GM12865 (cell line): ENCODE measurements at regions not wholly inside any gene's neighbourhood (a gene's known extent, or its start where the extent isn't known, plus 50 kb on each side); places are given as distances from the start of the nearest gene placed in this dataset.

Source experiments
- DNase-seq: peaks from one replicate; pipeline ENCODE4 v3.0.0; 2010; ENCODE audit warnings: low read depth
- H3K4me3 ChIP-seq: 2 replicates; pipeline ENCODE4 v1.5.1; 2011; ENCODE audit warnings: mild to moderate bottlenecking, low read depth, low read length, control low read depth
- TF ChIP-seq, protein P1 (sequence below): IDR thresholded peaks from 2 replicates; pipeline ENCODE4 v1.5.1; 2011; ENCODE audit warnings: low read length, control low read depth, low read depth, inconsistent platforms; ENCODE audit not compliant: insufficient read depth; ENCODE audit errors: missing control alignments

- TF ChIP-seq, protein P1, sequence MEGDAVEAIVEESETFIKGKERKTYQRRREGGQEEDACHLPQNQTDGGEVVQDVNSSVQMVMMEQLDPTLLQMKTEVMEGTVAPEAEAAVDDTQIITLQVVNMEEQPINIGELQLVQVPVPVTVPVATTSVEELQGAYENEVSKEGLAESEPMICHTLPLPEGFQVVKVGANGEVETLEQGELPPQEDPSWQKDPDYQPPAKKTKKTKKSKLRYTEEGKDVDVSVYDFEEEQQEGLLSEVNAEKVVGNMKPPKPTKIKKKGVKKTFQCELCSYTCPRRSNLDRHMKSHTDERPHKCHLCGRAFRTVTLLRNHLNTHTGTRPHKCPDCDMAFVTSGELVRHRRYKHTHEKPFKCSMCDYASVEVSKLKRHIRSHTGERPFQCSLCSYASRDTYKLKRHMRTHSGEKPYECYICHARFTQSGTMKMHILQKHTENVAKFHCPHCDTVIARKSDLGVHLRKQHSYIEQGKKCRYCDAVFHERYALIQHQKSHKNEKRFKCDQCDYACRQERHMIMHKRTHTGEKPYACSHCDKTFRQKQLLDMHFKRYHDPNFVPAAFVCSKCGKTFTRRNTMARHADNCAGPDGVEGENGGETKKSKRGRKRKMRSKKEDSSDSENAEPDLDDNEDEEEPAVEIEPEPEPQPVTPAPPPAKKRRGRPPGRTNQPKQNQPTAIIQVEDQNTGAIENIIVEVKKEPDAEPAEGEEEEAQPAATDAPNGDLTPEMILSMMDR = no peak
- DNase-seq = no peak
- no peak overlapping the region for H3K4me3 ChIP-seq
These were observed 56.1 kb upstream of the NKAIN2 start for GRCh38 chr6:123747515-123747914.

- DNase-seq = no peak
- TF ChIP-seq, protein P1 = no peak
- H3K4me3 ChIP-seq = no peak overlapping the region
These were observed 57.8 kb upstream of the NKAIN2 start for GRCh38 chr6:123745895-123746294.

- DNase-seq = no peak
- TF ChIP-seq, protein P1 = no peak
- H3K4me3 ChIP-seq = no peak overlapping the region
These were observed 58.8 kb upstream of the NKAIN2 start for GRCh38 chr6:123744840-123745239.

- TF ChIP-seq, protein P1 = no peak
- H3K4me3 ChIP-seq = no peak overlapping the region
- DNase-seq = no peak
These were observed 61.0 kb upstream of the NKAIN2 start for GRCh38 chr6:123742626-123743025.

DNA sequence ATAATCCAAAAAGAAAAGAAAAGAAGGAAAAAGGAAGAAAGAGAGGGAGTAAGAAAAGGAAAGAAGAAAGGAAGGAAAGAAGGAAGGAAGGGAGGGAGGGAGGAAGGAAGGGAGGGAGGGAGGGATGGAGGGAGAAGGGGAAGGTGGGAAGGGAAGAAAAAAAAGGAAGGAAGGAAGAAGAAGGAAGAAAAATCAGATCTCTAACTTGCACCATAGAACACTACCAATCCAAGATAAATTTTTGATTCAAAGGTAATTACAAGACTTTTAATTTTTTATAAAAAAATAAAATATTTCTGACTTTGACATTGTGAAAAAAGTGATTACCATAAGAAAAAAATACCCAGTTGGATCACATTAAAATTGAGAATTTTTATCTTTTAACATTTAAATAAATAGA is 70.5 kb upstream of the NKAIN2 start:
- no peak for DNase-seq
- TF ChIP-seq, protein P1 = no peak
- H3K4me3 ChIP-seq = no peak overlapping the region

DNA sequence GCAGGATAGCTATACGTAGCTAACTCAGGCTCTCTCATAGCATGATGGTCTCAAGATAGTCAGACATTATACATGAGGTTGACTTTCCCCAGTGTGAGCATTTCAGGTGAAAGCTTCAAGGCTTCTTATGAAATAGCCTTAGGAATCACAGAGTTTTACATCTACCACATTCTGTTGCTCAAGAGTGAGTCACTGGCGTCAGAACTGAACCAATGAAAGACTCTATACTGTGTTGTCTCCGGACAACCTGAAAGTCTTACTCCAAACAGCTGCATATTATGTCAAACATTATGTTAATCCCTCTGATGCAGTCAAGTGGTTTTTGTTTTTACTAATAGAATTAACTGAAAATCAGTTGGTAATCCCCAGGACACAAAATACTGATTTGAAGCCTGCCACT is 79.8 kb upstream of the TRDN start:
- no peak overlapping the region for H3K4me3 ChIP-seq
- DNase-seq = no peak
- TF ChIP-seq, protein P1 = no peak

GRCh38 chr6:123715006-123715863 is 78.5 kb upstream of the TRDN start:
- peak; percentile 46 for DNase-seq
- H3K4me3 ChIP-seq = no peak overlapping the region
- TF ChIP-seq, protein P1 = peak; percentile 45
